A673 (cell line): ENCODE measurements at regions not wholly inside any gene's neighbourhood (a gene's known extent, or its start where the extent isn't known, plus 50 kb on each side); places are given as distances from the start of the nearest gene placed in this dataset.

Source experiments
- BruUV-seq: library from RNA; stranded (reverse); fragments of 400-500 nt; replicated peaks from 2 replicates; lab custom pipeline; 2021; lab: Mats Ljungman, UMichigan
- CTCF ChIA-PET: fragments of 300-600 bp; sonication (Branson Sonifier 250); formaldehyde crosslinking; loops from one replicate; lab custom pipeline; 2022; ENCODE audit warnings: antibody characterized with exemption; lab: Charles Lee
- POLR2A ChIA-PET: fragments of 300-600 bp; sonication (Branson Sonifier 250); formaldehyde crosslinking; loops from one replicate; lab custom pipeline; 2022; ENCODE audit warnings: antibody characterized with exemption; ENCODE audit not compliant: low non-redundant PET; lab: Charles Lee
- DNase-seq: peaks from one replicate; pipeline ENCODE4 v3.0.0-alpha.2; 2015; ENCODE audit warnings: low spot score
- H3K27ac ChIP-seq: fragments of 200-600 bp; sonication (generic); 2 replicates; pipeline ENCODE4 v1.5.1; 2016; ENCODE audit warnings: mixed run types, low read depth, mild to moderate bottlenecking, mixed read lengths, antibody characterized with exemption, low read length; ENCODE audit not compliant: poor library complexity, severe bottlenecking
- H3K27me3 ChIP-seq: fragments of 200-600 bp; sonication (generic); replicated peaks from 2 replicates; pipeline ENCODE4 v1.6.1; 2017; ENCODE audit warnings: mixed run types, low read depth, mild to moderate bottlenecking, mixed read lengths, antibody characterized with exemption, low read length; ENCODE audit not compliant: insufficient read depth, poor library complexity
- H3K36me3 ChIP-seq: fragments of 200-600 bp; sonication (generic); 2 replicates; pipeline ENCODE4 v1.6.1; 2016; ENCODE audit warnings: mixed run types, mild to moderate bottlenecking, mixed read lengths, antibody characterized with exemption, low read length; ENCODE audit not compliant: insufficient read depth, poor library complexity, severe bottlenecking
- H3K4me1 ChIP-seq: fragments of 200-600 bp; sonication (generic); 2 replicates; pipeline ENCODE4 v1.6.1; 2017; ENCODE audit warnings: mixed run types, mild to moderate bottlenecking, mixed read lengths, antibody characterized with exemption, low read length; ENCODE audit not compliant: insufficient read depth, poor library complexity, severe bottlenecking
- H3K4me3 ChIP-seq: fragments of 200-600 bp; sonication (generic); 2 replicates; pipeline ENCODE4 v1.5.1; 2016; ENCODE audit warnings: low read depth, mixed run types, mild to moderate bottlenecking, mixed read lengths, low read length; ENCODE audit not compliant: poor library complexity, severe bottlenecking
- H3K9me3 ChIP-seq: fragments of 200-600 bp; sonication (generic); 2 replicates; pipeline ENCODE4 v1.6.1; 2016; ENCODE audit warnings: mixed run types, low read depth, mild to moderate bottlenecking, mixed read lengths, antibody characterized with exemption, low read length; ENCODE audit not compliant: poor library complexity, severe bottlenecking
- CTCF ChIP-seq: fragments of 300-800, 200-600 bp; sonication (generic); conservative IDR thresholded peaks from 2 replicates; pipeline ENCODE4 v1.5.1; 2017; ENCODE audit warnings: low read depth, mild to moderate bottlenecking, antibody characterized with exemption, low read length, moderate library complexity, mixed read lengths
- EZH2 ChIP-seq: fragments of 200-600 bp; sonication (generic); IDR thresholded peaks from 2 replicates; pipeline ENCODE4 v1.6.1; 2017; ENCODE audit warnings: borderline replicate concordance, low read depth, mild to moderate bottlenecking, mixed read lengths, antibody characterized with exemption, low read length; ENCODE audit not compliant: poor library complexity, severe bottlenecking
- intact Hi-C: fragments of 100-400 bp; cut with micrococcal nuclease; formaldehyde crosslinking; loops from one replicate; pipeline ENCODE4 v1.10.0; 2022; ENCODE audit not compliant: unreplicated experiment

- H3K27ac ChIP-seq: no peak overlapping the region
These were observed 424.2 kb downstream of the FGF13 start for GRCh38 chrX:138287205-138287877.

GRCh38 chrX:138294951-138295350 is 416.6 kb downstream of the FGF13 start:
- Histone ChIP-seq H3K4me3 (no peak overlapping the region), H3K4me1 (no peaks in the 10 kb centered on the region), H3K27ac (no peak overlapping the region), H3K36me3 (no peaks in the 10 kb centered on the region), H3K9me3 (no peaks in the 10 kb centered on the region), H3K27me3 (no peaks in the 10 kb centered on the region)
- ChIA-PET POLR2A (no interaction called here), CTCF (no interaction called here)
- TF ChIP-seq CTCF: no peak
- no peak for TF ChIP-seq EZH2
- BruUV-seq: no TSS peak
- intact Hi-C loops: loop anchor here (5.0 to 10.0 kb wide), 2 partner anchors 420 to 452 kb away; partner anchors contain the start of gene FGF13
- no peak for DNase-seq

More at GRCh38 chrX:138287205-138287877, 424.2 kb downstream of the FGF13 start:
- Histone ChIP-seq H3K9me3 (no peaks in the 10 kb centered on the region), H3K4me1 (no peaks in the 10 kb centered on the region), H3K4me3 (no peak overlapping the region), H3K27me3 (no peaks in the 10 kb centered on the region), H3K36me3 (no peaks in the 10 kb centered on the region)
- BruUV-seq: no TSS peak
- TF ChIP-seq CTCF (no peak), EZH2 (no peak)
- ChIA-PET CTCF (no interaction called here), POLR2A (no interaction called here)
- peak; percentile 11 for DNase-seq
- intact Hi-C loops: no loop called here

GRCh38 chrX:138298268-138298667 is 413.2 kb downstream of the FGF13 start:
- no peak overlapping the region for H3K4me3 ChIP-seq
- no peaks in the 10 kb centered on the region for H3K9me3 ChIP-seq
- POLR2A ChIA-PET: no interaction called here
- DNase-seq: peak; percentile 2
- no peaks in the 10 kb centered on the region for H3K27me3 ChIP-seq
- no peak overlapping the region for H3K27ac ChIP-seq
- no TSS peak for BruUV-seq
- no peaks in the 10 kb centered on the region for H3K36me3 ChIP-seq
- intact Hi-C loops: loop anchor here (5.0 to 10.0 kb wide), 2 partner anchors 417 to 449 kb away; partner anchors contain the start of gene FGF13
- no peaks in the 10 kb centered on the region for H3K4me1 ChIP-seq
- TF ChIP-seq CTCF (peak; percentile 43; the same call in 1 of the 2 replicates), EZH2 (no peak)
- CTCF ChIA-PET: no interaction called here
